ENCODE measurements at regions not wholly inside any gene's neighbourhood (a gene's known extent, or its start where the extent isn't known, plus 50 kb on each side); places are given as distances from the start of the nearest gene placed in this dataset.

GRCh38 chr2:15764683-15765011 is 173.0 kb downstream of the DDX1 start:
- TF ChIP-seq CTCF (tag by site-specific recombination; IDR thresholded peaks at IDR 0.05), result no peak
- TF ChIP-seq ZFP41 (tag by site-specific recombination; IDR thresholded peaks at IDR 0.05; ENCODE audit: borderline replicate concordance), result no peak
- no peak for TF ChIP-seq ZNF175 (tag by site-specific recombination; IDR thresholded peaks at IDR 0.05)
- no peak for TF ChIP-seq SP3 (tag by site-specific recombination; IDR thresholded peaks at IDR 0.05)
- TF ChIP-seq TCF7L2 (IDR thresholded peaks at IDR 0.05; ENCODE audit: borderline replicate concordance, low read depth, low read length), result no peak
- TF ChIP-seq BCL11A (tag by site-specific recombination; IDR thresholded peaks at IDR 0.05; ENCODE audit: low read depth), result no peak
- no peak for TF ChIP-seq ZBTB7A (tag by site-specific recombination; IDR thresholded peaks at IDR 0.05; ENCODE audit: low read depth)
- TF ChIP-seq BCL6B (tag by site-specific recombination; IDR thresholded peaks at IDR 0.05), result no peak
- no peak for TF ChIP-seq ATF2 (tag by site-specific recombination; IDR thresholded peaks at IDR 0.05; ENCODE audit: low read depth)
